HepG2 (cell line): ENCODE measurements at regions not wholly inside any gene's neighbourhood (a gene's known extent, or its start where the extent isn't known, plus 50 kb on each side); places are given as distances from the start of the nearest gene placed in this dataset.

Experiments used
- ATAC-seq: fragments of 200-7000 bp; cut with Tn5 transposase; 3 replicates; pipeline ENCODE4 v1.9.1; 2020; ENCODE audit warnings: mild to moderate bottlenecking, moderate library complexity
- BruUV-seq: library from RNA; stranded (reverse); fragments of 400-500 nt; replicated peaks from 2 replicates; lab custom pipeline; 2021; lab: Mats Ljungman, UMichigan
- CTCF ChIA-PET: fragments of 300-600 bp; formaldehyde crosslinking; extraction: SDS; loops from one replicate; lab custom pipeline; 2021; ENCODE audit warnings: low total read pairs, inconsistent platforms, low intra/inter-chr PET ratio; lab: Yijun Ruan, JAX
- POLR2A ChIA-PET: fragments of 350-600 bp; sonication (Branson Sonifier 250); formaldehyde crosslinking; loops from one replicate; lab custom pipeline; 2020; ENCODE audit warnings: antibody characterized with exemption, inconsistent platforms; lab: Yijun Ruan, JAX
- DNase-seq: peaks from one replicate; pipeline ENCODE4 v3.0.0-alpha.2; 2015; ENCODE audit warnings: low spot score
- FAIRE-seq: peaks from 3 replicates; lab custom pipeline; 2011; peaks lifted over from hg19 to GRCh38; lab: Jason Lieb, UNC
- H2AFZ ChIP-seq: one replicate; pipeline ENCODE4 v1.6.1; 2011; ENCODE audit warnings: low read length, inconsistent platforms
- H3K27ac ChIP-seq: fragments of 300-600 bp; 3 replicates; pipeline ENCODE4 v1.8.0; 2011; ENCODE audit warnings: mixed run types, mild to moderate bottlenecking, mixed read lengths, low read length, inconsistent platforms; ENCODE audit not compliant: insufficient read depth; ENCODE audit errors: extremely low read length
- H3K27me3 ChIP-seq, 2 experiments: fragments of 200-600 bp in 1 of 2; 2 replicates in 1 of 2; 3 replicates in 1 of 2; pipeline versions ENCODE4 v1.6.0 to v1.8.0; 2011; ENCODE audit warnings: low read length in 2 of 2, mild to moderate bottlenecking in 2 of 2, moderate library complexity in 2 of 2, inconsistent platforms in 1 of 2; ENCODE audit not compliant: insufficient read depth in 2 of 2, control insufficient read depth in 1 of 2
- H3K36me3 ChIP-seq, 2 experiments: fragments of 200-600 bp in 1 of 2; replicated peaks in 1 of 2; 2 replicates in 1 of 2; 3 replicates in 1 of 2; pipeline versions ENCODE4 v1.5.1 to v1.8.0; 2011; ENCODE audit warnings: low read length in 2 of 2, inconsistent platforms in 1 of 2; ENCODE audit not compliant: insufficient read depth in 2 of 2, control insufficient read depth in 1 of 2
- H3K4me1 ChIP-seq: 2 replicates; pipeline ENCODE4 v1.5.1; 2012; ENCODE audit warnings: low read length, inconsistent platforms; ENCODE audit not compliant: insufficient read depth
- H3K4me2 ChIP-seq: 2 replicates; pipeline ENCODE4 v1.6.0; 2011; ENCODE audit warnings: low read depth, low read length, inconsistent platforms
- H3K4me3 ChIP-seq, 3 experiments: fragments of 200-600 bp in 1 of 3; sonication (generic), shearing (Covaris generic) in 1 of 3; replicated peaks in 1 of 3; 2 replicates each; pipeline ENCODE4 v1.5.1; 2011 to 2016; ENCODE audit warnings: low read length in 3 of 3, inconsistent platforms in 2 of 3, low read depth in 2 of 3, mild to moderate bottlenecking in 2 of 3, control low read depth in 1 of 3, mixed read lengths in 1 of 3; ENCODE audit not compliant: insufficient read depth in 1 of 3
- H3K79me2 ChIP-seq: one replicate; pipeline ENCODE4 v1.6.1; 2011; ENCODE audit warnings: low read length, inconsistent platforms; ENCODE audit not compliant: insufficient read depth
- H3K9ac ChIP-seq: 2 replicates; pipeline ENCODE4 v1.6.0; 2011; ENCODE audit warnings: mild to moderate bottlenecking, low read depth, low read length, inconsistent platforms; ENCODE audit not compliant: insufficient read depth
- H3K9me3 ChIP-seq: 2 replicates; pipeline ENCODE4 v1.5.1; 2012; ENCODE audit warnings: mild to moderate bottlenecking, low read length
- H4K20me1 ChIP-seq: 2 replicates; pipeline ENCODE4 v1.6.0; 2011; ENCODE audit warnings: inconsistent platforms, mild to moderate bottlenecking, low read length, moderate library complexity; ENCODE audit not compliant: insufficient read depth
- SMC3 ChIP-seq: IDR thresholded peaks from 2 replicates; pipeline ENCODE4 v1.6.1; 2011; ENCODE audit warnings: low read length, improper control_type of control experiment
- STAG1 ChIP-seq: sonication (generic); formaldehyde crosslinking; IDR thresholded peaks from 2 replicates; pipeline ENCODE4 v1.4.0; 2020; ENCODE audit warnings: missing genetic modification reagents
- TEAD3 ChIP-seq: optimal IDR thresholded peaks from 2 replicates; pipeline ENCODE3; 2016; ENCODE audit warnings: borderline replicate concordance
- ZNF333 ChIP-seq: sonication (generic); formaldehyde crosslinking; IDR thresholded peaks from 2 replicates; pipeline ENCODE4 v1.4.0; 2020; ENCODE audit warnings: mild to moderate bottlenecking, missing genetic modification reagents, borderline replicate concordance
- ZNF354B ChIP-seq: sonication (generic); formaldehyde crosslinking; IDR thresholded peaks from 2 replicates; pipeline ENCODE4 v1.8.0; 2022; ENCODE audit warnings: mild to moderate bottlenecking, missing genetic modification reagents
- ZNF567 ChIP-seq: sonication (generic); formaldehyde crosslinking; IDR thresholded peaks from 2 replicates; pipeline ENCODE4 v1.8.1; 2023; ENCODE audit warnings: mild to moderate bottlenecking, missing genetic modification reagents, borderline replicate concordance
- ZUFSP ChIP-seq: sonication (generic); formaldehyde crosslinking; IDR thresholded peaks from 2 replicates; pipeline ENCODE4 v1.9.0; 2021; ENCODE audit warnings: missing genetic modification reagents, mild to moderate bottlenecking, borderline replicate concordance
- WGBS: methylation state at CpG from one replicate; pipeline ENCODE4 v1.1.6; 2017; ENCODE audit warnings: low lambda C conversion rate; 5-methylcytosine and 5-hydroxymethylcytosine counted together
- in situ Hi-C: cut with HindIII; loops from 2 replicates; pipeline ENCODE4 v1.10.0; 2017; ENCODE audit warnings: low pct_unique_long_range_greater_than_20kb; ENCODE audit not compliant: extremely low pct_ligation_motif_present
- intact Hi-C: fragments of 100-400 bp; cut with micrococcal nuclease; formaldehyde crosslinking; loops from one replicate; pipeline ENCODE4 v1.10.0; 2022; ENCODE audit not compliant: unreplicated experiment
- TF ChIP-seq, protein P1 (sequence below): IDR thresholded peaks from 2 replicates; pipeline ENCODE4 v1.4.0; 2020; ENCODE audit warnings: mild to moderate bottlenecking, missing genetic modification reagents
- TF ChIP-seq, protein P2 (sequence below): IDR thresholded peaks from 2 replicates; pipeline ENCODE4 v1.6.1; 2016

DNA sequence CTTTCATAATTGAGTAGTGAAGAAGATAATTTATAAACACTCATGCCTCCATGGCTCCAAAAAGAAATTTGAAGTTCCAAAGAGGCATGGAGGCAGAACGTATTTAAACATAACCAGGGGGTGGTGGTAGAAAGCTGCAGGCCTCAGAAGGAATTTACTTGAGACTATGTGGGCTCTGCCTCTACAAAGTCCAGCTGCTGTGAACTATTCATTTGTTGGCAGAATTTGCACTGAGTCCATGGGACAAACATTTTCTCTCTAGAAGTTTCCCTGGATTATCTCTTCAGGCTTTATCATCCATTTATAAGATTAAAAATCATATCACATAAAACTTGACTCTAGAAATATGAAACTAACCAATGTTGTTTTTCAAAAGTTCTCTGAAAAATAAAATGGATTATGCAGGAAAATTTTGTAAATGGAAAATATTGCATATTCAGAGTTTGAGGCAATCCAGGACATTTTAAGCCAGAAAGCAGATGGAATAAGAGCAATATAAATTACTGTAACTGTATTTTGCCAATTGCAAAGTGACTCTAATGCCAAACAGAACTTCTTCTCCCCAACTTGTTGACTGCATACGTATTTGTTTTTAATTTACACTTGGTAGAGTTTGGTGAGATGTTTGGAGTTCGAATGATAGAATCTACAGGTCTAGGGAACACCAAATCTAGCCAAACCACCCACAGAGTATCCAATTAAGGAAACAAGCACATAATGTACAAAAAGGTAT is 258.2 kb downstream of the ENC1 start:
- DNase-seq (no peak), ATAC-seq (no peak), FAIRE-seq (no peak)

DNA sequence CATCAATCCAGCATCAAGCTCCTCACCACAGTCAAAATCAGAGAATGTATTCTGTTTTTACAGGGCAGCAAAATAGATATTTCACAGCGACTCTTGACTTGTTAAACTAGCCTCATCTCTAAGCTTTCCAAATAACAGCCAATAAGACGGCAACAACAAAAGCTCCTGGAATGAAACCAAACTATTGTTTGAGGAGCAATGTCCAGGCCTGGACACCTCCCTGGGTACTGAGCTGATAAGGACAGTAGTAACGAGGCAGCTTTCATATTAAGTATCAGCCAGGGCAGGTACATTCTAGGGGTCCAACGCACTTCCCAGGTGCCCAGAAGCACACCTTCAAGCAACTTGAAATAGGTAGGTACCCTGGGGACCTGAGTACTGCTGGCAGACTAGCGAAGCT is 260.3 kb downstream of the ENC1 start:
- in situ Hi-C loops: no loop called here
- Histone ChIP-seq H3K9ac (no peak overlapping the region), H3K4me3 (no peak overlapping the region), H3K27ac (no peak overlapping the region), H4K20me1 (no peaks in the 10 kb centered on the region), H3K4me2 (peak overlapping the region; percentile 25), H3K36me3 (no peaks in the 10 kb centered on the region), H3K79me2 (no peaks in the 10 kb centered on the region), H3K9me3 (no peaks in the 10 kb centered on the region), H2AFZ (no peak overlapping the region), H3K4me1 (peaks cover 37% of the 10 kb centered on the region), H3K27me3 (no peaks in the 10 kb centered on the region)
- peak; percentile 39 for FAIRE-seq
- intact Hi-C loops: loop anchor here (1.0 kb wide), 1 partner anchor 19 kb away; no protein-coding TSS in a partner anchor
- WGBS: 5% methylated on average over 5 of the region's 5 CpGs
- ChIA-PET POLR2A (interaction anchor here (0.8 to 2.2 kb wide), 4 partner anchors 15 to 260 kb away, joined by 3 to 11 read pairs (median 4); partner anchors contain the start of gene ENC1), CTCF (no interaction called here)
- DNase-seq: peak; percentile 66
- ATAC-seq: peak; percentile 96
- BruUV-seq: no TSS peak
- TF ChIP-seq, protein P1, sequence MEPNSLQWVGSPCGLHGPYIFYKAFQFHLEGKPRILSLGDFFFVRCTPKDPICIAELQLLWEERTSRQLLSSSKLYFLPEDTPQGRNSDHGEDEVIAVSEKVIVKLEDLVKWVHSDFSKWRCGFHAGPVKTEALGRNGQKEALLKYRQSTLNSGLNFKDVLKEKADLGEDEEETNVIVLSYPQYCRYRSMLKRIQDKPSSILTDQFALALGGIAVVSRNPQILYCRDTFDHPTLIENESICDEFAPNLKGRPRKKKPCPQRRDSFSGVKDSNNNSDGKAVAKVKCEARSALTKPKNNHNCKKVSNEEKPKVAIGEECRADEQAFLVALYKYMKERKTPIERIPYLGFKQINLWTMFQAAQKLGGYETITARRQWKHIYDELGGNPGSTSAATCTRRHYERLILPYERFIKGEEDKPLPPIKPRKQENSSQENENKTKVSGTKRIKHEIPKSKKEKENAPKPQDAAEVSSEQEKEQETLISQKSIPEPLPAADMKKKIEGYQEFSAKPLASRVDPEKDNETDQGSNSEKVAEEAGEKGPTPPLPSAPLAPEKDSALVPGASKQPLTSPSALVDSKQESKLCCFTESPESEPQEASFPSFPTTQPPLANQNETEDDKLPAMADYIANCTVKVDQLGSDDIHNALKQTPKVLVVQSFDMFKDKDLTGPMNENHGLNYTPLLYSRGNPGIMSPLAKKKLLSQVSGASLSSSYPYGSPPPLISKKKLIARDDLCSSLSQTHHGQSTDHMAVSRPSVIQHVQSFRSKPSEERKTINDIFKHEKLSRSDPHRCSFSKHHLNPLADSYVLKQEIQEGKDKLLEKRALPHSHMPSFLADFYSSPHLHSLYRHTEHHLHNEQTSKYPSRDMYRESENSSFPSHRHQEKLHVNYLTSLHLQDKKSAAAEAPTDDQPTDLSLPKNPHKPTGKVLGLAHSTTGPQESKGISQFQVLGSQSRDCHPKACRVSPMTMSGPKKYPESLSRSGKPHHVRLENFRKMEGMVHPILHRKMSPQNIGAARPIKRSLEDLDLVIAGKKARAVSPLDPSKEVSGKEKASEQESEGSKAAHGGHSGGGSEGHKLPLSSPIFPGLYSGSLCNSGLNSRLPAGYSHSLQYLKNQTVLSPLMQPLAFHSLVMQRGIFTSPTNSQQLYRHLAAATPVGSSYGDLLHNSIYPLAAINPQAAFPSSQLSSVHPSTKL: peak; percentile 69
- TF ChIP-seq TEAD3 (peak; percentile 30), SMC3 (no peak), ZNF567 (CRISPR knock-in tag) (no peak), ZUFSP (CRISPR knock-in tag) (no peak), ZNF354B (CRISPR knock-in tag) (no peak), ZNF333 (no peak)

More for the DNA sequence above, 258.2 kb downstream of the ENC1 start:
- Histone ChIP-seq H4K20me1 (no peaks in the 10 kb centered on the region), H3K4me1 (peaks cover 37% of the 10 kb centered on the region), H3K27ac (no peak overlapping the region), H3K4me3 (no peak overlapping the region), H3K36me3 (no peaks in the 10 kb centered on the region), H3K79me2 (no peaks in the 10 kb centered on the region), H2AFZ (no peak overlapping the region), H3K4me2 (no peak overlapping the region), H3K9me3 (no peaks in the 10 kb centered on the region), H3K9ac (no peak overlapping the region), H3K27me3 (no peaks in the 10 kb centered on the region)
- 58% methylated on average over 3 of the region's 3 CpGs for WGBS
- BruUV-seq: no TSS peak
- in situ Hi-C loops: no loop called here
- peak; percentile 21 for TF ChIP-seq STAG1 (CRISPR knock-in tag)
- TF ChIP-seq, protein P2, sequence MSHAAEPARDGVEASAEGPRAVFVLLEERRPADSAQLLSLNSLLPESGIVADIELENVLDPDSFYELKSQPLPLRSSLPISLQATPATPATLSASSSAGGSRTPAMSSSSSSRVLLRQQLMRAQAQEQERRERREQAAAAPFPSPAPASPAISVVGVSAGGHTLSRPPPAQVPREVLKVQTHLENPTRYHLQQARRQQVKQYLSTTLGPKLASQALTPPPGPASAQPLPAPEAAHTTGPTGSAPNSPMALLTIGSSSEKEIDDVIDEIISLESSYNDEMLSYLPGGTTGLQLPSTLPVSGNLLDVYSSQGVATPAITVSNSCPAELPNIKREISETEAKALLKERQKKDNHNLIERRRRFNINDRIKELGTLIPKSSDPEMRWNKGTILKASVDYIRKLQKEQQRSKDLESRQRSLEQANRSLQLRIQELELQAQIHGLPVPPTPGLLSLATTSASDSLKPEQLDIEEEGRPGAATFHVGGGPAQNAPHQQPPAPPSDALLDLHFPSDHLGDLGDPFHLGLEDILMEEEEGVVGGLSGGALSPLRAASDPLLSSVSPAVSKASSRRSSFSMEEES (CRISPR knock-in tag): no peak
- intact Hi-C loops: no loop called here
- ChIA-PET POLR2A (no interaction called here), CTCF (no interaction called here)
